CD4-positive, alpha-beta T cell treated with Interferon alpha-2 for 1 hour (primary cell): ENCODE measurements at regions not wholly inside any gene's neighbourhood (a gene's known extent, or its start where the extent isn't known, plus 50 kb on each side); places are given as distances from the start of the nearest gene placed in this dataset.
"Not testable (repeated sequence)": the region's sequence is repeated elsewhere in the genome, so short reads cannot be mapped to it uniquely, and the experiment has no call there.

Source experiments
- DNase-seq, 2 donors: peaks; one replicate each; pipeline ENCODE4 v3.0.0-alpha.2; 2020 to 2022

- no peak for DNase-seq
Measured at GRCh38 chr9:111148052-111149017, 110.1 kb upstream of the LPAR1 start.

- no peak for DNase-seq
Measured at GRCh38 chr9:111147041-111147440, 108.8 kb upstream of the LPAR1 start.

- DNase-seq: no peak
Measured at GRCh38 chr9:111144741-111145140, 106.5 kb upstream of the LPAR1 start.

- DNase-seq: no peak
Measured at GRCh38 chr9:111136180-111136579, 97.9 kb upstream of the LPAR1 start.

GRCh38 chr9:111131211-111131610 lies 92.9 kb upstream of the LPAR1 start:
- no peak for DNase-seq

GRCh38 chr9:111120526-111120925 lies 82.3 kb upstream of the LPAR1 start:
- no peak for DNase-seq

GRCh38 chr9:111118256-111118948 lies 80.1 kb upstream of the LPAR1 start:
- no peak for DNase-seq

- DNase-seq: no peak
Measured at GRCh38 chr9:111114486-111114885, 76.2 kb upstream of the LPAR1 start.

GRCh38 chr9:111113712-111114111 lies 75.4 kb upstream of the LPAR1 start:
- no peak for DNase-seq

GRCh38 chr9:111110805-111111204 lies 72.5 kb upstream of the LPAR1 start:
- DNase-seq: no peak

- DNase-seq: peak; percentile 3 to 28
Measured at GRCh38 chr9:111108946-111109345, 70.7 kb upstream of the LPAR1 start.

GRCh38 chr9:111107141-111107540 lies 68.9 kb upstream of the LPAR1 start:
- DNase-seq: no peak

- DNase-seq: no peak
Measured at GRCh38 chr9:111106202-111106601, 67.9 kb upstream of the LPAR1 start.

- no peak for DNase-seq
Measured at GRCh38 chr9:111102793-111103464, 64.7 kb upstream of the LPAR1 start.

GRCh38 chr9:111099199-111100008 lies 61.1 kb upstream of the LPAR1 start:
- no peak for DNase-seq

GRCh38 chr9:111098093-111098492 lies 59.8 kb upstream of the LPAR1 start:
- DNase-seq: no peak

GRCh38 chr9:111096051-111096450 lies 57.8 kb upstream of the LPAR1 start:
- no peak for DNase-seq

- DNase-seq: no peak
Measured at GRCh38 chr9:111095441-111095840, 57.2 kb upstream of the LPAR1 start.

GRCh38 chr9:111094958-111095357 lies 56.7 kb upstream of the LPAR1 start:
- DNase-seq: no peak

GRCh38 chr9:111094433-111094924 lies 56.2 kb upstream of the LPAR1 start:
- peak in 1 of 2 donors; percentile 52 for DNase-seq

GRCh38 chr9:111092167-111092566 lies 53.9 kb upstream of the LPAR1 start:
- DNase-seq: not testable (repeated sequence)
